GM12892 (cell line): ENCODE measurements at regions not wholly inside any gene's neighbourhood (a gene's known extent, or its start where the extent isn't known, plus 50 kb on each side); places are given as distances from the start of the nearest gene placed in this dataset.

Source experiments
- POLR2A ChIP-seq: IDR thresholded peaks from 2 replicates; pipeline ENCODE4 v1.6.1; 2011; ENCODE audit warnings: low read depth, low read length, control low read depth
- POLR2AphosphoS5 ChIP-seq: IDR thresholded peaks from 2 replicates; pipeline ENCODE4 v1.6.1; 2011; ENCODE audit warnings: low read depth, low read length, control low read depth

DNA sequence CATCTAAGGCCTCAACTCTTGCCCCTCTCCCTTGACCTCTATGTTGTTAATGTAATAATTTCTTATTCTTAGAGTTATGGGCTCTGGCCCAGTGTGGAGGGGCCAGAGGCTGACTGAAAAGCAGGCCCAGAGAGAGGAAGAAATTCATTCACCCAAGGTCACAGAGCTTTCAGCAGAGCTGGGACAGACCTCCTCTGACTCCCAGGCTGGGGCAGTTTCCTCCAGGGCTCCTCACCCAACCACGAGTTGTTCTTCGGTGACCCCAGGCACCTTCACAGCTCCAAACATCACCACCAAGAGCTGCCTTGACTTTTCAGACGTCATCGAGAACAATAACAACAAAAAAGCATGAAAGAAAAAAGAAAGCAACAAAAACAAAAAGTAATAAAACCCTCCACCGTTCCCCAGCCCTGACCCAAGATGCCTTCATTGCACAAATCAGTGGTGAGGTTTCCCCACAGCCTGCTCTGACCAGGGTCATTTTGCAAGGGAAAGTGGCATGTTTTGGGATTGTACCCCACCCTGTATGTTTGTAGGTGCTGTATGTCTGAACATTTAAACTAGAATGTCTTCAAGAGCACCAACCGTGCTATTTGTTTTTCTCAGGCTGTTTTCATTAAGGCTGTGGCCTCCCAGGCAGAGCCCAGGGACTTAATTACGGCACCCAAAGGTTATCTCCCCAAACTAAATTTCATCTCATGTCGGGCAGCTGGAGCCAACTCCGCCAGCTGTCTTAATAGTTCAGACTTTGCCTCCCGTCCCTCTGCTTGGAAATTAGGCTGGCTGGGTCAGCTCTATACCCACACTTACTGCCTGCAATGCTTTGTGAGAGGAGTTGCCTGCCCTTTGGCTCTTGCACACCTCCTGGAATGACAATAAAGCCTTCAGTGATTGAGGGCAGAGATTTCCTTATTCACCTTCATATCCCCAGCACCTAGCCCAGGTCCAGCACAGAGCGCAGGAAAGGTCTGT lies 173.8 kb downstream of the RPLP1 start:
- no peak for TF ChIP-seq POLR2A
- TF ChIP-seq POLR2AphosphoS5: no peak
